GM21447 (cell line): ENCODE measurements at regions not wholly inside any gene's neighbourhood (a gene's known extent, or its start where the extent isn't known, plus 50 kb on each side); places are given as distances from the start of the nearest gene placed in this dataset.

ENCODE experiments used
- ATAC-seq: cut with Tn5 transposase; IDR thresholded peaks from one replicate; pipeline ENCODE4 v1.9.1; 2021; ENCODE audit not compliant: unreplicated experiment

GRCh38 chr13:26942184-26942583, 181.6 kb upstream of the GPR12 start:
- ATAC-seq = no peak

GRCh38 chr13:26941345-26942174, 181.0 kb upstream of the GPR12 start:
- no peak for ATAC-seq

- ATAC-seq = no peak
Observed at GRCh38 chr13:26934096-26934495, 173.5 kb upstream of the GPR12 start.

GRCh38 chr13:26932465-26932864, 171.9 kb upstream of the GPR12 start:
- no peak for ATAC-seq

- no peak for ATAC-seq
Observed at GRCh38 chr13:26929971-26930730, 169.6 kb upstream of the GPR12 start.

GRCh38 chr13:26927511-26927910, 166.9 kb upstream of the GPR12 start:
- ATAC-seq = no peak

- no peak for ATAC-seq
Observed at GRCh38 chr13:26926371-26926770, 165.8 kb upstream of the GPR12 start.

GRCh38 chr13:26923824-26924605, 163.4 kb upstream of the GPR12 start:
- ATAC-seq = no peak

- ATAC-seq = no peak
Observed at GRCh38 chr13:26921918-26922317, 161.3 kb upstream of the GPR12 start.

- no peak for ATAC-seq
Observed at GRCh38 chr13:26920614-26921355, 160.2 kb upstream of the GPR12 start.

- no peak for ATAC-seq
Observed at GRCh38 chr13:26919732-26920131, 159.1 kb upstream of the GPR12 start.

GRCh38 chr13:26919311-26919710, 158.7 kb upstream of the GPR12 start:
- no peak for ATAC-seq

- ATAC-seq = no peak
Observed at GRCh38 chr13:26914624-26915023, 154.0 kb upstream of the GPR12 start.

GRCh38 chr13:26914148-26914547, 153.6 kb upstream of the GPR12 start:
- ATAC-seq = no peak

- ATAC-seq = no peak
Observed at GRCh38 chr13:26910754-26911465, 150.3 kb upstream of the GPR12 start.

GRCh38 chr13:26909477-26909876, 148.9 kb upstream of the GPR12 start:
- ATAC-seq = no peak

GRCh38 chr13:26908126-26908525, 147.5 kb upstream of the GPR12 start:
- no peak for ATAC-seq

- no peak for ATAC-seq
Observed at GRCh38 chr13:26899202-26899601, 138.6 kb upstream of the GPR12 start.

- no peak for ATAC-seq
Observed at GRCh38 chr13:26897706-26898550, 137.3 kb upstream of the GPR12 start.
